CD14-positive monocyte (primary cell): ENCODE measurements at regions not wholly inside any gene's neighbourhood (a gene's known extent, or its start where the extent isn't known, plus 50 kb on each side); places are given as distances from the start of the nearest gene placed in this dataset.

ENCODE experiments used
- DNase-seq, 3 donors: peaks; one replicate each; pipeline ENCODE4 v3.0.0-alpha.2; 2011 to 2022
- H2AFZ ChIP-seq: 2 replicates; pipeline ENCODE4 v1.6.0; 2012; ENCODE audit warnings: mild to moderate bottlenecking, low read depth, low read length, inconsistent platforms; ENCODE audit not compliant: insufficient read depth, poor library complexity, severe bottlenecking
- H3K27ac ChIP-seq, 2 donors: 1 replicate in 1 of 2; 2 replicates in 1 of 2; pipeline ENCODE4 v1.5.1; 2012 to 2013; ENCODE audit warnings: low read length in 2 of 2, control low read depth in 1 of 2, inconsistent platforms in 1 of 2, low read depth in 1 of 2, mild to moderate bottlenecking in 1 of 2
- H3K27me3 ChIP-seq, 2 donors: one replicate each; pipeline versions ENCODE4 v1.6.0 to v1.6.1; 2011 to 2013; ENCODE audit warnings: low read length in 2 of 2; ENCODE audit not compliant: control insufficient read depth in 2 of 2, insufficient read depth in 2 of 2
- H3K36me3 ChIP-seq, 2 donors: replicated peaks in 1 of 2; 1 replicate in 1 of 2; 2 replicates in 1 of 2; pipeline versions ENCODE4 v1.5.1 to v1.6.1; 2012 to 2013; ENCODE audit warnings: low read length in 2 of 2, control low read depth in 1 of 2, inconsistent platforms in 1 of 2, mild to moderate bottlenecking in 1 of 2; ENCODE audit not compliant: insufficient read depth in 2 of 2, control insufficient read depth in 1 of 2
- H3K4me1 ChIP-seq, 2 donors: 1 replicate in 1 of 2; 2 replicates in 1 of 2; pipeline versions ENCODE4 v1.5.1 to v1.6.1; 2012 to 2013; ENCODE audit warnings: low read length in 2 of 2, control low read depth in 1 of 2, inconsistent platforms in 1 of 2, mild to moderate bottlenecking in 1 of 2, moderate library complexity in 1 of 2; ENCODE audit not compliant: insufficient read depth in 2 of 2, control insufficient read depth in 1 of 2
- H3K4me2 ChIP-seq: replicated peaks from 2 replicates; pipeline ENCODE3; 2012; ENCODE audit warnings: low read length, moderate library complexity, mild to moderate bottlenecking; ENCODE audit not compliant: poor library complexity, severe bottlenecking; ENCODE audit errors: extremely low read depth
- H3K4me3 ChIP-seq, 3 experiments: fragments of 200-600 bp in 1 of 3; sonication (generic) in 1 of 3; replicated peaks in 1 of 3; 1 replicate in 2 of 3; 2 replicates in 1 of 3; pipeline ENCODE4 v1.5.1; 2011 to 2013; ENCODE audit warnings: low read length in 3 of 3, mild to moderate bottlenecking in 3 of 3, control low read depth in 2 of 3, low read depth in 2 of 3, inconsistent platforms in 1 of 3, moderate library complexity in 1 of 3
- H3K79me2 ChIP-seq: 2 replicates; pipeline ENCODE4 v1.6.0; 2012; ENCODE audit warnings: mild to moderate bottlenecking, control low read depth, inconsistent platforms, low read length, moderate library complexity; ENCODE audit not compliant: insufficient read depth
- H3K9ac ChIP-seq: 2 replicates; pipeline ENCODE4 v1.6.0; 2017; ENCODE audit warnings: low read length, mild to moderate bottlenecking; ENCODE audit not compliant: insufficient read depth, poor library complexity, severe bottlenecking
- H3K9me3 ChIP-seq, 2 donors: replicated peaks in 1 of 2; 1 replicate in 1 of 2; 2 replicates in 1 of 2; pipeline versions ENCODE4 v1.5.1 to v1.6.1; 2012 to 2013; ENCODE audit warnings: low read length in 2 of 2, control low read depth in 1 of 2; ENCODE audit not compliant: control insufficient read depth in 1 of 2, insufficient read depth in 1 of 2
- H4K20me1 ChIP-seq: 2 replicates; pipeline ENCODE4 v1.6.0; 2012; ENCODE audit warnings: mild to moderate bottlenecking, low read length, control low read depth, moderate library complexity; ENCODE audit not compliant: insufficient read depth
- H3K27ac Mint-ChIP-seq, 7 donors: one replicate each; pipeline ENCODE4 v1.8.0; 2020; ENCODE audit warnings: mild to moderate bottlenecking in 7 of 7, mixed read lengths in 7 of 7, moderate library complexity in 6 of 7, inconsistent platforms in 2 of 7
- H3K27me3 Mint-ChIP-seq, 3 donors: one replicate each; pipeline ENCODE4 v1.8.0; 2021 to 2022; ENCODE audit warnings: low read depth in 3 of 3, mild to moderate bottlenecking in 3 of 3, mixed read lengths in 3 of 3, moderate library complexity in 3 of 3, inconsistent platforms in 1 of 3
- H3K36me3 Mint-ChIP-seq, 2 donors: one replicate each; pipeline ENCODE4 v1.8.0; 2020; ENCODE audit warnings: mixed read lengths in 2 of 2, inconsistent platforms in 1 of 2, mild to moderate bottlenecking in 1 of 2
- H3K4me1 Mint-ChIP-seq: one replicate; pipeline ENCODE4 v1.8.0; 2020; ENCODE audit warnings: mild to moderate bottlenecking, mixed read lengths
- H3K4me3 Mint-ChIP-seq, 2 donors: one replicate each; pipeline ENCODE4 v1.8.0; 2020; ENCODE audit warnings: mild to moderate bottlenecking in 2 of 2, mixed read lengths in 2 of 2, moderate library complexity in 1 of 2
- H3K9me3 Mint-ChIP-seq, 7 donors: one replicate each; pipeline ENCODE4 v1.8.0; 2020 to 2022; ENCODE audit warnings: mixed read lengths in 7 of 7, mild to moderate bottlenecking in 6 of 7, moderate library complexity in 6 of 7, inconsistent platforms in 2 of 7
- CTCF ChIP-seq: fragments of 200-600 bp; IDR thresholded peaks from one replicate; pipeline ENCODE4 v1.8.0; 2022; ENCODE audit warnings: antibody characterized with exemption, mild to moderate bottlenecking
- WGBS: methylation state at CpG from one replicate; pipeline ENCODE4 v1.1.5; 2013; ENCODE audit warnings: missing lambda C conversion rate; ENCODE audit not compliant: insufficient coverage; 5-methylcytosine and 5-hydroxymethylcytosine counted together
- intact Hi-C, 2 donors: fragments of 100-400 bp; cut with micrococcal nuclease; formaldehyde crosslinking; loops; one replicate each; pipeline versions ENCODE4 v1.15.0 to v1.15.1; 2023

GRCh38 chr13:103436057-103436654, 369.9 kb upstream of the SLC10A2 start:
- intact Hi-C loops = no loop called here
- no peak overlapping the region for H2AFZ ChIP-seq
- no peak overlapping the region for H3K4me3 Mint-ChIP-seq

GRCh38 chr13:103431856-103432255, 365.6 kb upstream of the SLC10A2 start:
- H3K27ac ChIP-seq = no peak overlapping the region
- WGBS = 74% methylated on average over 3 of the region's 3 CpGs
- no peak for DNase-seq
- H3K9me3 ChIP-seq = peaks cover 3% of the 10 kb centered on the region in 2 donors
- no peak overlapping the region for H3K27ac Mint-ChIP-seq
- TF ChIP-seq CTCF = no peak
- no peaks in the 10 kb centered on the region for H3K79me2 ChIP-seq
- no peak overlapping the region for H3K4me2 ChIP-seq
- H4K20me1 ChIP-seq = no peaks in the 10 kb centered on the region
- H3K27me3 Mint-ChIP-seq = peaks cover 0 to 1% (median 1%) of the 10 kb centered on the region in 3 donors
- no peaks in the 10 kb centered on the region for H3K4me1 ChIP-seq
- H3K27me3 ChIP-seq = no peaks in the 10 kb centered on the region
- H3K36me3 ChIP-seq = no peaks in the 10 kb centered on the region
- H2AFZ ChIP-seq = no peak overlapping the region
- no peaks in the 10 kb centered on the region for H3K4me1 Mint-ChIP-seq
- no peaks in the 10 kb centered on the region for H3K36me3 Mint-ChIP-seq
- no peak overlapping the region for H3K4me3 ChIP-seq
- H3K4me3 Mint-ChIP-seq = no peak overlapping the region
- H3K9me3 Mint-ChIP-seq = peaks cover 0 to 7% (median 4%) of the 10 kb centered on the region in 7 donors
- intact Hi-C loops = no loop called here
- no peak overlapping the region for H3K9ac ChIP-seq

More at GRCh38 chr13:103436057-103436654, 369.9 kb upstream of the SLC10A2 start:
- Mint-ChIP-seq H3K27ac (no peak overlapping the region), H3K27me3 (peaks cover 0 to 1% (median 1%) of the 10 kb centered on the region in 3 donors), H3K4me1 (no peaks in the 10 kb centered on the region), H3K9me3 (peaks cover 0 to 8% (median 4%) of the 10 kb centered on the region in 7 donors), H3K36me3 (no peaks in the 10 kb centered on the region)
- no peaks in the 10 kb centered on the region for H3K27me3 ChIP-seq
- H4K20me1 ChIP-seq = no peaks in the 10 kb centered on the region
- H3K4me2 ChIP-seq = no peak overlapping the region
- H3K9ac ChIP-seq = no peak overlapping the region
- H3K9me3 ChIP-seq = no peaks in the 10 kb centered on the region
- TF ChIP-seq CTCF = no peak
- no peak overlapping the region for H3K4me3 ChIP-seq
- H3K27ac ChIP-seq = no peak overlapping the region
- no peaks in the 10 kb centered on the region for H3K36me3 ChIP-seq
- H3K79me2 ChIP-seq = no peaks in the 10 kb centered on the region
- WGBS = 86% methylated on average over 8 of the region's 10 CpGs
- H3K4me1 ChIP-seq = no peaks in the 10 kb centered on the region
- DNase-seq = no peak
